HG02852 (cell line): ENCODE measurements at regions not wholly inside any gene's neighbourhood (a gene's known extent, or its start where the extent isn't known, plus 50 kb on each side); places are given as distances from the start of the nearest gene placed in this dataset.
"Not testable (repeated sequence)": the region's sequence is repeated elsewhere in the genome, so short reads cannot be mapped to it uniquely, and the experiment has no call there.

Experiments
- ATAC-seq: cut with Tn5 transposase; IDR thresholded peaks from one replicate; pipeline ENCODE4 v1.9.1; 2021; ENCODE audit warnings: mild to moderate bottlenecking, moderate library complexity; ENCODE audit not compliant: unreplicated experiment

- not testable (repeated sequence) for ATAC-seq
Measured at GRCh38 chr1:149695066-149695465, 87.4 kb upstream of the FCGR1A start.

- ATAC-seq: not testable (repeated sequence)
Measured at GRCh38 chr1:149700220-149700619, 82.3 kb upstream of the FCGR1A start.

- not testable (repeated sequence) for ATAC-seq
Measured at GRCh38 chr1:149700677-149701567, 81.6 kb upstream of the FCGR1A start.

GRCh38 chr1:149708192-149708853 lies 74.2 kb upstream of the FCGR1A start:
- ATAC-seq: peak; percentile 94

GRCh38 chr1:149711651-149712050 lies 70.8 kb upstream of the FCGR1A start:
- ATAC-seq: not testable (repeated sequence)

GRCh38 chr1:149712154-149712927 lies 70.2 kb upstream of the FCGR1A start:
- ATAC-seq: not testable (repeated sequence)

- not testable (repeated sequence) for ATAC-seq
Measured at GRCh38 chr1:149713513-149713912, 69.0 kb upstream of the FCGR1A start.

- not testable (repeated sequence) for ATAC-seq
Measured at GRCh38 chr1:149713952-149714351, 68.5 kb upstream of the FCGR1A start.

- ATAC-seq: not testable (repeated sequence)
Measured at GRCh38 chr1:149724618-149725302, 57.7 kb upstream of the FCGR1A start.

- ATAC-seq: not testable (repeated sequence)
Measured at GRCh38 chr1:149726688-149727087, 55.8 kb upstream of the FCGR1A start.

GRCh38 chr1:149728598-149728997 lies 53.9 kb upstream of the FCGR1A start:
- ATAC-seq: not testable (repeated sequence)
